ENCODE measurements at regions not wholly inside any gene's neighbourhood (a gene's known extent, or its start where the extent isn't known, plus 50 kb on each side); places are given as distances from the start of the nearest gene placed in this dataset.

DNA sequence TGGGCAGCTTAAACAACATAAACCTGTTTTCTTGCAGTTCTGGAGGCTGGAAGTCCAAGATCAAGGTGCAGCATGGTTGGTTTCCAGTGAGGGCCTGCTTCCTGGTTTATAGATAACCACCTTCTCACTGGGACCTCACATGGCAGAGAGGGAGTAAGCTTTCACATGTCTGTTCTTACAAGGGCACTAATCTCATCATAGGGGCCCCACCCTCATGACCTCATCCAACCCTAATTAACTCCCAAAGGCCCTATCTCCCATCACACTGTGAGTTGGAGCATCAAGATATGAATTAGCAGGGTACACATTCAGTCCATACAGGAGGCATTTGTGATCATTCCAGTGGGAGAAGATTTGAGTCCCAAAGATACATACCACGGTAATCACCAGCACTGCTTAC lies 50.5 kb upstream of the GRIN2A start:
- TF ChIP-seq, protein P1, sequence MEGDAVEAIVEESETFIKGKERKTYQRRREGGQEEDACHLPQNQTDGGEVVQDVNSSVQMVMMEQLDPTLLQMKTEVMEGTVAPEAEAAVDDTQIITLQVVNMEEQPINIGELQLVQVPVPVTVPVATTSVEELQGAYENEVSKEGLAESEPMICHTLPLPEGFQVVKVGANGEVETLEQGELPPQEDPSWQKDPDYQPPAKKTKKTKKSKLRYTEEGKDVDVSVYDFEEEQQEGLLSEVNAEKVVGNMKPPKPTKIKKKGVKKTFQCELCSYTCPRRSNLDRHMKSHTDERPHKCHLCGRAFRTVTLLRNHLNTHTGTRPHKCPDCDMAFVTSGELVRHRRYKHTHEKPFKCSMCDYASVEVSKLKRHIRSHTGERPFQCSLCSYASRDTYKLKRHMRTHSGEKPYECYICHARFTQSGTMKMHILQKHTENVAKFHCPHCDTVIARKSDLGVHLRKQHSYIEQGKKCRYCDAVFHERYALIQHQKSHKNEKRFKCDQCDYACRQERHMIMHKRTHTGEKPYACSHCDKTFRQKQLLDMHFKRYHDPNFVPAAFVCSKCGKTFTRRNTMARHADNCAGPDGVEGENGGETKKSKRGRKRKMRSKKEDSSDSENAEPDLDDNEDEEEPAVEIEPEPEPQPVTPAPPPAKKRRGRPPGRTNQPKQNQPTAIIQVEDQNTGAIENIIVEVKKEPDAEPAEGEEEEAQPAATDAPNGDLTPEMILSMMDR (IDR thresholded peaks at IDR 0.05; ENCODE audit: low read depth, low read length) = no peak
- no peak for DNase-seq (ENCODE audit: extremely low read depth, low read depth)

GRCh38 chr16:10239640-10240039 lies 57.4 kb upstream of the GRIN2A start:
- TF ChIP-seq, protein P1 (IDR thresholded peaks at IDR 0.05; ENCODE audit: low read depth, low read length) = no peak
- DNase-seq (ENCODE audit: extremely low read depth, low read depth) = no peak

DNA sequence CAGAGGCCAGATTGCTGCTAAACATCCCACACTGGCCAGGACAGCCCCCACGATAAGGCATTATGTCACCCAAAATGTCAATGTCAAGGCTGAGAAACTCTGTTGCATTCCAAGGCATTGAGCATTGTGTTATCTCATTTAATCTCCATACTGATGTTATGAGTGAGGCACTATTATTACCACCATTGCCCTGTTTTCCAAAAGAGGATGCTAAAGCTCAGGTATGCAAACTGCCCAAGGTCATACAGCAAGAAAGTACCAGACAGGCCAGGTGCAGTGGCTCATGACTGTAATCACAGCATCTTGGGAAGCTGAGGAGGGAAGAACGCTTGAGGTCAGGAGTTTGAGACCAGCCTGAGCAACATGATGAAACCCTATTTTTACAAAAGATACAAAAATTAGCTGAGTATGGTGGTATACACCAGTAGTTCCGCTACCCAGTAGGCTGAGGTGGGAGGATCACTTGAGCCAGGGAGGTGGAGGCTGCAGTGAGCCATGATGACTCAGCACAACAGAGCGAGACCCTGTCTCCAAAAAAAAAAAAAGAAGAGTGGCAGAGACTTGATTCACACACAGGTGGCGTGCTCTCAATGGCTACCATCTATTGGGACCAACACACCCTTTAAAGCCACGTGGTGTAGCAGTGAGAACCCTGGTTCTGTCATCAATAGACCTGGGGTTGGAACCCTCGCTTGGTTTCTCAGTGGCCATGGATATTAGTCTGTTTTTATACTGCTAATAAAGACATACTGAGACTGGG lies 58.8 kb upstream of the GRIN2A start:
- TF ChIP-seq, protein P1 (IDR thresholded peaks at IDR 0.05; ENCODE audit: low read depth, low read length) = no peak
- DNase-seq (ENCODE audit: extremely low read depth, low read depth) = no peak

GRCh38 chr16:10242097-10242496 lies 59.9 kb upstream of the GRIN2A start:
- TF ChIP-seq, protein P1 (IDR thresholded peaks at IDR 0.05; ENCODE audit: low read depth, low read length) = no peak
- DNase-seq (ENCODE audit: extremely low read depth, low read depth) = no peak

DNA sequence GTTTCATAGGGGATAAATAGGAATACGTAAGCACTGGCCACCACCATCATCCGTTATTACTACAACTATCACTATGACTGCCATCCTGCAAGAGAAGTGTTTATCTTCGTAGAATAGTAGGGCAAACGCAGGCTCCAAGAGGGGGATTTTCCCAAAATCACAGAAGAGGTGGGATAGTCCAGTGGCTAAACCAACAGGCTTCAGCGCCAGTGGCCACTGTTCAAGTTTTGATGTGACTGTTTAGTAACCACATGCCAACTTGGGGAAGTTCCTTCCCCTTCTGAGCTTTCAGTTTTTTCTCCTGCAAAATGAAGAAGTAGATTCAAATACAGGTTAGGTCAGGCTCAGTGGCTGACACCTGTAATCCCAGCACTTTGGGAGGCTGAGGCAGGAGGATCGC lies 60.7 kb upstream of the GRIN2A start:
- DNase-seq (ENCODE audit: extremely low read depth, low read depth) = no peak
- TF ChIP-seq, protein P1 (IDR thresholded peaks at IDR 0.05; ENCODE audit: low read depth, low read length) = no peak

DNA sequence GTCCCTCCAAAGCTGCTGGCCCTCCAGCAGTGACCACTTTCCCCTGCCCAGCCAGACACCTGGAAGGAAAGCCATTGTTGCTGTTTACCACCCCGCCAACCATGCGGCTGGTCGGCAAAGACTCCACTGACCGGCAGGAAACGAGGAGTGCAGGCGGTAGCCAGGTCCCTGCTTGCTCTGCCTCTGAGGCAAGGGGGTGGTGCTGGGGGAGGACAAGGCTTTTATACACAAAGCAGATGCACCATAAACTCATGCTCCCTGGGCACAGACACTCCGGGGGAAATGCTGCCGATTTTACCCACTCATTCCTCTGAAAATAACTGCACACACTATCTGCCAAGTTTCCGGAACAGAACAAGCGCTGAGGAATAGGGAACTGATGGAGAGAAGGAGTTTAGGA lies 62.8 kb upstream of the GRIN2A start:
- DNase-seq (ENCODE audit: extremely low read depth, low read depth) = no peak
- TF ChIP-seq, protein P1 (IDR thresholded peaks at IDR 0.05; ENCODE audit: low read depth, low read length) = no peak

- TF ChIP-seq, protein P1 (IDR thresholded peaks at IDR 0.05; ENCODE audit: low read depth, low read length) = no peak
- no peak for DNase-seq (ENCODE audit: extremely low read depth, low read depth)
These were observed 68.1 kb upstream of the GRIN2A start for GRCh38 chr16:10250137-10250828.
